DND-41 (cell line): ENCODE measurements at regions not wholly inside any gene's neighbourhood (a gene's known extent, or its start where the extent isn't known, plus 50 kb on each side); places are given as distances from the start of the nearest gene placed in this dataset.

Experiments
- ATAC-seq: fragments of 200-7000 bp; cut with Tn5 transposase; 3 replicates; pipeline ENCODE4 v1.9.1; 2021; ENCODE audit warnings: low read depth; ENCODE audit not compliant: insufficient read depth
- DNase-seq: peaks from one replicate; pipeline ENCODE4 v3.0.0-alpha.2; 2020
- H2AFZ ChIP-seq: 2 replicates; pipeline ENCODE4 v1.6.0; 2012; ENCODE audit warnings: low read depth, low read length
- H3K27ac ChIP-seq: 2 replicates; pipeline ENCODE4 v1.5.1; 2012; ENCODE audit warnings: low read length, inconsistent platforms
- H3K27me3 ChIP-seq: fragments of 200-600 bp; sonication (generic); 2 replicates; pipeline ENCODE4 v1.6.0; 2012; ENCODE audit warnings: low read length, mild to moderate bottlenecking, inconsistent platforms; ENCODE audit not compliant: insufficient read depth, poor library complexity
- H3K36me3 ChIP-seq: 2 replicates; pipeline ENCODE4 v1.5.1; 2012; ENCODE audit warnings: low read length, inconsistent platforms; ENCODE audit not compliant: insufficient read depth
- H3K4me1 ChIP-seq: 2 replicates; pipeline ENCODE4 v1.5.1; 2012; ENCODE audit warnings: mild to moderate bottlenecking, low read length; ENCODE audit not compliant: insufficient read depth
- H3K4me2 ChIP-seq: 2 replicates; pipeline ENCODE4 v1.6.0; 2012; ENCODE audit warnings: mild to moderate bottlenecking, moderate library complexity, low read length, inconsistent platforms; ENCODE audit not compliant: insufficient read depth
- H3K4me3 ChIP-seq, 2 experiments: fragments of 200-600 bp in 1 of 2; shearing (Covaris generic) in 1 of 2; 2 replicates each; pipeline ENCODE4 v1.5.1; 2012 to 2016; ENCODE audit warnings: inconsistent platforms in 2 of 2, low read length in 2 of 2, mild to moderate bottlenecking in 2 of 2, low read depth in 1 of 2, moderate library complexity in 1 of 2
- H3K79me2 ChIP-seq: 2 replicates; pipeline ENCODE4 v1.6.0; 2012; ENCODE audit warnings: low read length, inconsistent platforms; ENCODE audit not compliant: insufficient read depth
- H3K9ac ChIP-seq: 2 replicates; pipeline ENCODE4 v1.6.0; 2012; ENCODE audit warnings: low read depth, mild to moderate bottlenecking, inconsistent platforms, low read length, moderate library complexity
- H3K9me3 ChIP-seq: 2 replicates; pipeline ENCODE4 v1.5.1; 2012; ENCODE audit warnings: low read length, moderate library complexity, mild to moderate bottlenecking, inconsistent platforms; ENCODE audit not compliant: insufficient read depth, severe bottlenecking
- H4K20me1 ChIP-seq: 2 replicates; pipeline ENCODE4 v1.6.0; 2012; ENCODE audit warnings: low read length; ENCODE audit not compliant: insufficient read depth
- EZH2 ChIP-seq: IDR thresholded peaks from 3 replicates; pipeline ENCODE4 v1.6.1; 2012; ENCODE audit warnings: borderline replicate concordance, low read depth, mild to moderate bottlenecking, moderate library complexity, low read length, inconsistent platforms; ENCODE audit not compliant: severe bottlenecking
- TF ChIP-seq, protein P1 (sequence below): IDR thresholded peaks from 2 replicates; pipeline ENCODE4 v1.5.1; 2012; ENCODE audit warnings: borderline replicate concordance, low read length, moderate library complexity, mild to moderate bottlenecking; ENCODE audit not compliant: poor library complexity, severe bottlenecking; ENCODE audit errors: extremely low read depth

DNA sequence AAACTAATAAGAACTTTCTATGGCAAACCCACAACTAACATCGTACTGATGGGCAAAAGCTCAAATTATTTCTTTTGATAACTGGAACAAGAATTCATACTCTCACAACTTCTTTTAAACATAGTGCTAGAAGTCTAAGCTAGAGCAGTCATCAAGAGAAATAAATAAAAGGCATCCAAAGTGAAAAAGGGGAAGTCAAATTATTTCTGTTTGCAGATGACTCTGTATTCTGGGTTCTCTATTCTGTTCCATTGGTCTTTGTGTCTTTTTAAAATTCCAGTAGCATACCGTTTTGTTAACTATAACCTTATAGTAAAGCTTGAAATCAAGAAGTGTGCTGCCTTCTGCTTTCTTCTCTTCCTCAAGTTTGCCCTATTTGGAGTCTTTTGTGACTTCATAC, 1215.9 kb downstream of the UQCRFS1 start:
- Histone ChIP-seq H4K20me1 (no peaks in the 10 kb centered on the region), H3K27me3 (no peaks in the 10 kb centered on the region), H3K79me2 (no peaks in the 10 kb centered on the region), H3K4me3 (no peak overlapping the region), H3K36me3 (no peaks in the 10 kb centered on the region), H3K27ac (no peak overlapping the region), H3K4me1 (no peaks in the 10 kb centered on the region), H3K9me3 (no peaks in the 10 kb centered on the region), H2AFZ (no peak overlapping the region), H3K4me2 (no peak overlapping the region), H3K9ac (no peak overlapping the region)
- TF ChIP-seq, protein P1, sequence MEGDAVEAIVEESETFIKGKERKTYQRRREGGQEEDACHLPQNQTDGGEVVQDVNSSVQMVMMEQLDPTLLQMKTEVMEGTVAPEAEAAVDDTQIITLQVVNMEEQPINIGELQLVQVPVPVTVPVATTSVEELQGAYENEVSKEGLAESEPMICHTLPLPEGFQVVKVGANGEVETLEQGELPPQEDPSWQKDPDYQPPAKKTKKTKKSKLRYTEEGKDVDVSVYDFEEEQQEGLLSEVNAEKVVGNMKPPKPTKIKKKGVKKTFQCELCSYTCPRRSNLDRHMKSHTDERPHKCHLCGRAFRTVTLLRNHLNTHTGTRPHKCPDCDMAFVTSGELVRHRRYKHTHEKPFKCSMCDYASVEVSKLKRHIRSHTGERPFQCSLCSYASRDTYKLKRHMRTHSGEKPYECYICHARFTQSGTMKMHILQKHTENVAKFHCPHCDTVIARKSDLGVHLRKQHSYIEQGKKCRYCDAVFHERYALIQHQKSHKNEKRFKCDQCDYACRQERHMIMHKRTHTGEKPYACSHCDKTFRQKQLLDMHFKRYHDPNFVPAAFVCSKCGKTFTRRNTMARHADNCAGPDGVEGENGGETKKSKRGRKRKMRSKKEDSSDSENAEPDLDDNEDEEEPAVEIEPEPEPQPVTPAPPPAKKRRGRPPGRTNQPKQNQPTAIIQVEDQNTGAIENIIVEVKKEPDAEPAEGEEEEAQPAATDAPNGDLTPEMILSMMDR: no peak
- TF ChIP-seq EZH2: no peak
- DNase-seq: no peak
- no peak for ATAC-seq

DNA sequence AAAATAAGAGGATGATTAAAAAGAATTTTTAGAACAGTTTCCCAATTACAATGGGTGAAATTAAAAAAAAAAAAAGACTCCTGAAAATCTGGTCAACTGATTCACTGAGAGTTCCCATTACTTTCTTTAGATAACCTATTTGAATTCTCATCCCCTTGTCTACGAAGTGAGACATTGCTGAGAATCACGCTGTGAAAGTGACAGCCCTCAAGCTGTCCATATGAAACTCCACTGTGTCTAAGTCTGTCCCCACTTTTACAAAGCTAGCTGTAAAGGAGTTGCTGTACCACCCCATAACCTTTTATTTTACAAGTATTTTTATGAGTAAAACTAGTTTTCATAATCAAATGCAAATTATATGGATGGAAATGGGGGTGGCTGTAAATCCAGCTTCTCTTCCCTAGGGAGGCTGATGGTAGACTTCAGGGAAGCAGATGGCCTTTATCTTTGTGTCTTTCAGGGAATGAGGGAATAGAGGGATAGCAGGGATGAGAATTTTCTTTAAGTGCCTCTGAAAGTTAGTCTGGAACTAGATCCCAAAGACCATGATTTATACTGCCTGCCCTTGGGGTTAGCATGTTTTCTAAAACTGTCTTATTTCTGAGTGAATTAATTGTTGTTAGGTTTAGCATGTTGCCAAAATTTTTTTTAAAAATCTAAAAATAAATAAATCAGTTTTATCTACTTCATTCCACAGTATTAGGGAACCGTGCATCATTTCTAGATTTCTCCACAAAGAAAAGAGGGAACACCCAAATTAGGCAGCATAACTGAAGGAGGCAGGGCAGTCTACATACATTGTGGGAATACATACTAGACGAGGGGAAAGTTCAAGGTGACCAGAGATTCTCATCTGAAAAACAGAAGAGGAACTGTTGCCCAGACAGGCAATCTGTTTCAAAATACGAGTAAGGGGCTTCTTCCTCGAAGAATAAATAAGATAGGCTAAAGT, 1219.1 kb downstream of the UQCRFS1 start:
- H3K27ac ChIP-seq: no peak overlapping the region
- no peaks in the 10 kb centered on the region for H3K36me3 ChIP-seq
- TF ChIP-seq EZH2: no peak
- TF ChIP-seq, protein P1: no peak
- DNase-seq (no peak), ATAC-seq (no peak)
- H3K4me1 ChIP-seq: no peaks in the 10 kb centered on the region
- no peak overlapping the region for H3K4me3 ChIP-seq
- no peaks in the 10 kb centered on the region for H3K79me2 ChIP-seq
- no peaks in the 10 kb centered on the region for H4K20me1 ChIP-seq
- no peak overlapping the region for H3K4me2 ChIP-seq
- no peaks in the 10 kb centered on the region for H3K9me3 ChIP-seq
- H2AFZ ChIP-seq: no peak overlapping the region
- no peaks in the 10 kb centered on the region for H3K27me3 ChIP-seq
- no peak overlapping the region for H3K9ac ChIP-seq

DNA sequence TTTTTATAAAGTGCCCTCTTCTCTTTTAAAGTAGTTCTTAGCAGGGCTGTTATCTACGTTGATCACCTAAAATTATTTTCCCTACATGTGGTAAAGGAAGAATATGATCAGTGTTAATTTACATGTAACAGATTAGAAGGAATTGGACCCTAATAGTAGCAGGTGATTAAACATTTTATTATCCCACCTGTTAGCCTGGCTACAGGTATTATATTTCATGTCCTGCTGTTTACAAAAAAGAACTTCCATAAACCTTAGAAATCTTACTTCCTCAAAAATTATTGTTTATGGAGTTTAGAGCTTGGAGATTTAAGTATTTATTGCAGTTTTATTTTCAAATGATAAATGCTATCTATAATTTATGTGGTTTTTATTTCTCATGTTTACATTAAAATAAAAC, 1226.7 kb downstream of the UQCRFS1 start:
- no peaks in the 10 kb centered on the region for H3K36me3 ChIP-seq
- no peak for ATAC-seq

More for the DNA sequence above, 1226.7 kb downstream of the UQCRFS1 start:
- Histone ChIP-seq H3K79me2 (no peaks in the 10 kb centered on the region), H3K4me1 (no peaks in the 10 kb centered on the region), H3K9ac (no peak overlapping the region), H3K9me3 (no peaks in the 10 kb centered on the region), H3K27me3 (no peaks in the 10 kb centered on the region), H2AFZ (no peak overlapping the region), H4K20me1 (no peaks in the 10 kb centered on the region), H3K4me2 (no peak overlapping the region), H3K27ac (no peak overlapping the region), H3K4me3 (no peak overlapping the region)
- DNase-seq: no peak
- TF ChIP-seq EZH2: no peak
- TF ChIP-seq, protein P1: no peak
